ENCODE measurements at regions not wholly inside any gene's neighbourhood (a gene's known extent, or its start where the extent isn't known, plus 50 kb on each side); places are given as distances from the start of the nearest gene placed in this dataset.

GRCh38 chr12:81888106-81888740 is 129.1 kb upstream of the PPFIA2 start:
- TF ChIP-seq, protein P1, sequence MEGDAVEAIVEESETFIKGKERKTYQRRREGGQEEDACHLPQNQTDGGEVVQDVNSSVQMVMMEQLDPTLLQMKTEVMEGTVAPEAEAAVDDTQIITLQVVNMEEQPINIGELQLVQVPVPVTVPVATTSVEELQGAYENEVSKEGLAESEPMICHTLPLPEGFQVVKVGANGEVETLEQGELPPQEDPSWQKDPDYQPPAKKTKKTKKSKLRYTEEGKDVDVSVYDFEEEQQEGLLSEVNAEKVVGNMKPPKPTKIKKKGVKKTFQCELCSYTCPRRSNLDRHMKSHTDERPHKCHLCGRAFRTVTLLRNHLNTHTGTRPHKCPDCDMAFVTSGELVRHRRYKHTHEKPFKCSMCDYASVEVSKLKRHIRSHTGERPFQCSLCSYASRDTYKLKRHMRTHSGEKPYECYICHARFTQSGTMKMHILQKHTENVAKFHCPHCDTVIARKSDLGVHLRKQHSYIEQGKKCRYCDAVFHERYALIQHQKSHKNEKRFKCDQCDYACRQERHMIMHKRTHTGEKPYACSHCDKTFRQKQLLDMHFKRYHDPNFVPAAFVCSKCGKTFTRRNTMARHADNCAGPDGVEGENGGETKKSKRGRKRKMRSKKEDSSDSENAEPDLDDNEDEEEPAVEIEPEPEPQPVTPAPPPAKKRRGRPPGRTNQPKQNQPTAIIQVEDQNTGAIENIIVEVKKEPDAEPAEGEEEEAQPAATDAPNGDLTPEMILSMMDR (IDR thresholded peaks at IDR 0.05), result no peak
- TF ChIP-seq POLR2A (IDR thresholded peaks at IDR 0.05), result no peak
